Non-pigmented ciliary epithelial cell (primary cell): ENCODE measurements at regions not wholly inside any gene's neighbourhood (a gene's known extent, or its start where the extent isn't known, plus 50 kb on each side); places are given as distances from the start of the nearest gene placed in this dataset.

ENCODE experiments used
- DNase-seq: peaks from one replicate; pipeline ENCODE4 v3.0.0-alpha.2; 2010; ENCODE audit warnings: low read depth

DNA sequence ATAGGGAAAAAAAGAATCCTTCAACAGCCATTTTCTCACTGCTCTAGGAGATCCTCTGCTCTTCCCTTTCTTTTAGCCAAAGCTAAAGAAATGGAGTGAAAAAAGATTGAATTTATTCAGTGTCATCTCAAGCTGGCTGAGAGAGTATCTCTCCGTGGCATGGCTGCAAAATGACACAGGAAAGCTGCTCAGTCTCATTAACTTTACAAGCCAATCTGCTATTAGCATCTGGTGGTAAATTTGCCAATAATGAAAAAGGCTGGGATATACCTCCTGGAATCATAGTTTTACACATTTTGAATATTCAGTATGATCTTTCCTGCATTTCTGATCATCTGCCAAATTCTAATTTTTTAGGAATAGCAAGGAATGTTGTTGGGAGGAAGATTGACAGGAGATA is 176.8 kb upstream of the CHRM3 start:
- no peak for DNase-seq

DNA sequence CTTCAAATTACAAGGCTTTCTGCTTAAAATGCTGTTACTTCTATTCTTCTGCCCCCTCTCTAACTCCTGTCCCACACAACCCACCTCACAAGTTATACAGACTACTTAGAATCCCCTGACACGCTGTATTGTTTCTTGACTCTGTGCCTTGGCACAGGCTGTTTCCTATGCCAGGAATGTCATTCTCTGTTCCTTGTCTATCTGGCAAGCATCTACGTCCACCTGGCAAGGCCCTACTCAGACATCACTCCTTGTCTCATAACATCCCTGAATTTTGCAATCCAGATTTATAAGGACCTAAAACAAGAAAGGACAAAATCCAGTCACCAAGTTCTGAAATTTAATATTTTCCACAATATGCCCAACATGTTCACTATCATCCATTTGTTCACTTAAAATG is 182.0 kb upstream of the CHRM3 start:
- no peak for DNase-seq

DNA sequence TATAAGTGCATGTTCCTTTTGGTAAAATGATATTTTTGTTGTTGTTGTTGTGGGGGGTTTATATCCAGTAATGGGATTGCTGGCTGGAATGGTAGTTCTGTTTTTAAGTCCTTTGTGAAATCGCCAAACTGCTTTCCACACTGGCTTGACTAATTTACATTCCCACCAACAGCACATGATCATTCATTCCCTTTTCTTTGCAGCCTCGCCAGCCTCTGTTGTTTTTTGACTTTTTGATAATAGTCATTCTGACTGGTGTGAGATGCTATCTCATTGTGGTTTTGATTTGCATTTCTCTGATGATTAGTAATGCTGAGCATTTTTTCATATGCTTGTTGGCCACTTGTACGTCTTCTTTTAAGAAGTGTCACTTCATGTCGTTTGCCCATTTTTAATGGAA is 188.5 kb upstream of the CHRM3 start:
- DNase-seq: no peak

DNA sequence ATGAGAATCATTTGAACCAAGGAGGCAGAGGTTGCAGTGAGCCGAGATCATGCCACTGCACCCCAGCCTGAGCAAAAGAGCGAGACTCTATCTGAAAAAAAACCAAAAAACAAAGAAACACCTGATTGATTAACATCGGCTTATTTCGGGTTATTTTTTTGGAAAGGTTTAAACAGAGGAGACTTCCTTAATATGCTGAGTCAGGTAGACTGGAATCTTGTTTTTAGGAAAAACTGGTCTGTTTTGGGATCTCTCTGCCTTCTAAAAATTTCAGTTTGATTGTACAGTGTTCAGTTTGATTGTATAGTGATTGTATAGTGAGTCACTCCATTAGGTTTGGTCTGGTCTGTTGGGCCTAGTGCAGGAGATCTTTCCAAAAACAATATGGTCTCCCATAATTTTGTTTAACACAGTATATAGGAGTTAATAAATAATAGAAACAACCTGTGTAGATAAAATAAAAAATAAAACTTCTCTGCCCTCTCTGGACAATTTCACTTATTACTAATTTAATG is 196.3 kb upstream of the CHRM3 start:
- DNase-seq: no peak

DNA sequence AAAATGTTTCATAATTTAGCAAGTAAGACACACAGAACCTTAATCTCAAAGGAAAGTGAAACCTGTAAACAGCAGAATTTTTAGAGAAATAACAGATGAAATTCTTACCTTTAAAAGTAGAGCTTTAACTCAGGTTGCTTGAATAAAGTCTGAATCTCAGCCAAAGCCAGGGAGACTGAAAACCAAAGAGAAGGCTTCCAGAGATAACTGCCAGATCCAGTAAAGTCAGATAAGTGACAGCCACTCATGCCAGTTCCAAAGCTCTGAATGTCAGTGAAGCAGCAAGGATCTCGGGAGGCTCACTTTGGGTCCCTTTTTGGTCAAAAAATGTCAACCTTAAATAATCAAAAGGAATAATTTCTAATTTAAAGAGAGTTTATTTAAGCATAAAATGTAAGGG is 199.9 kb upstream of the CHRM3 start:
- DNase-seq: no peak

DNA sequence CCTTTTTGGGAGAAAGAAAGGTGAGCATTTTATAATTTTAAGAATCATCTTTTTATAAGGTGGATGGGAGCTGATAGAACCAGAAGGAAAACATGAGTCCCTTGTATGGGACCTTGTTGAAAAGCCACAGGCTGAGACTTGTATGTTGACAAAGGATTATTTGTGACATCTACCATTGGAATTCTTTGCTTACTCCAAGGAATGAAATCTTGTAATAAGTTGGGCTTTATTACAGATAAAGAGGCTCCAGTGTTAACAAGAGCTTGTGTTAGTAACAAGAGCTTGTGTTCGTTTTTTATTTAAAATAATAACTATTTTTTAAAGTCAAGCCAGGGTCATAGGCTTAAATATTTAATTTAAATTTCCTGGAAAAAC is 201.1 kb upstream of the CHRM3 start:
- DNase-seq: no peak

DNA sequence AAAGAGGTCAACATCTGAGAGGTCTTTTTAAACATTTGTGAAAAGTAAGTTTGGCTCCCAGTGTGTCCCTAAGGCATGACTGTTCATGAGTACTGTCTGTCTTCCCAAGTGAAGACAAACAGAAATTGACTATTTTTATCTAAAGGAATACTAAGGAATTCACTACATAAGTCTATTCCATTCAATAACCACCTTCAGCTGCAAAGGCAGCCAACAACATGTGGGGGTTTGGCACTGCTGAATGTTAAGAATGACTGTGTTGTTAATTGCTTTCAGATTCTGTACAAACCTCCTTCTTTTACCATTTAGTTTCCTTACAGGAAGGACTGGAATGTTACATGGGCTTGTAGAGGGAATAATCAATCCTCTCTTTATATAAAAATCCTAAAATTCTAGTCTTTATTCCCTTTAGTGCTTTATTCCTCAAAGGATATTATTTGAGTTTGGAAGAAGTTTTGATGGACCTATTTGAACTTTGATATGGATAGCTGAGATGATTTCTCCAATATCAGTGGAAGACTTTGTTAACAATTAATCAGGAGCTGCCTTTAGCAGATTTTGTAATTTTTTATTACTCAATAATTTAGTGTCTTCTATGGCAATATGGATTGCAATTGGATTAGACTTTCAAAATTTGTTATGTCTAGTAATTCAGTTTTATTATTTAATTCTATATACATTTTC is 201.7 kb upstream of the CHRM3 start:
- no peak for DNase-seq

DNA sequence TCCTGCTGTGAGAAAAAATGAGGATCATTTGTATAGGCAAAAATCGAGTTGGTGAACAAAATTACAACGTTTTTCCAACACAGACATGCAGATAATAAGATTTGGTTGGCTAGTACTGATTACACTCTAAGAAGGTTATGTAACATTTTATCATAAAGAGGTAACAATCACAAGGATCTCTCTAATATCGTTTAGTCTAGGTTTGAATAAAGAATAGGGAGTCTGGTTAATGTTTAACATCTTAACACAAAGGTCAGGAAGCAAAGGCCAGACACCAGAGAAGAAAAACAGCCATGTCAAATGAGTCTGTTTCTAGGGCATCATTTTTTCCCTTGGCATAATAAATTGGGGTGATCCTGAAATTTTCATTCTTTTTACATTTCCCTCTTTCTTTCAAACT is 207.4 kb upstream of the CHRM3 start:
- DNase-seq: no peak

DNA sequence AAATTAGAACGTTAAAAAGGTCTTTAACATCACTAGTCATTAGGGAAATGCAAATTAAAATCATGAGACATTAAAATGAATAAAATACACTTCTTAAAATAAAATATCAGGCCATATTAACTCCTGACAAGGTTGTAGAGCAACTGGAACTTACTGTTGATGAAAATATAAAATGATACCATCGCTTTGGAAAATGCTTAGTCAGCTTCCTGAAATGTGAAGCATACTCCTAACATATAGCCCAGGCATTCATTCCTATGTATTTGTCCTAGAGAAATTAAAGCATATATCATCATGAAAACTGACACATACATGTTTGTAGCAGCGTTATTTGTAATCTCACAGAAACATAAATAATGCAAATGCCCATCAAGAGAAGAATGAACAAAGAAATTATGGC is 211.5 kb upstream of the CHRM3 start:
- DNase-seq: no peak

DNA sequence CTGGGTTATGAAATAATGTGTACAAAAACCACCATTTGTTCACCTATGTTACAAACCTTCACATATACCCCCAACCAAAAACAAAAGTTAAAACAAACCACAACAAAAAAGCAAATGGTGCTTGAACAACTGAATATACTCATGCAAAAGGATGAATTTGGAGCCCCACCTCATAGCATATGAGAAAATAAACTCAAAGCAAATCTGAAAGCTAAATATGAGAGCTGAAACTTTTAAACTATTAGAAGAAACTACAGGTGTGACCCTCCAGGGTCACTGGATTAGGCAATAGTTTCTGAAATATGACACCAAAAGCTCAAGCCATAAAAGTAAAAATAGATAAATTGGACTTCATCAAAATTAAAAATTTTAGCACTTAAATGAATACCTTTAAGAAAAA is 215.5 kb upstream of the CHRM3 start:
- no peak for DNase-seq

DNA sequence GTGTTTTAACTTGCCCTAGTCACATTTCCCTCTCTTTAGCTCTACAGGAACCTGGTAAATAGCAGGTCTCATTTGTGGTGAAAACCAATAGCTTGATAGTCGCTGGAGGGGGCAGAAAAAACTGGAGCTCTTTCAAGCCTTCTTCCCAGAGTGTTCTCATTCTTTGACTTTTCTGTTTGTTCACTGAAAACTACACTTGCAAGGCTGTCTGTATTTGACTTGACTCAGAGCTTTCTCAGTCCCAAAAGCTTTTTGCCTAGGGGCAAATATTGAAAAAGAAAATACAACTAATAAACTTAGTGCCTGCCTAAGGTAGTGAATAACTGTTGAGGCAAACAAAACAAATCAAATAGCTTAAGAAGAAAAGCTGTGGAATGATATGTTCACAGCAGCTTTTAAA is 217.1 kb upstream of the CHRM3 start:
- no peak for DNase-seq

DNA sequence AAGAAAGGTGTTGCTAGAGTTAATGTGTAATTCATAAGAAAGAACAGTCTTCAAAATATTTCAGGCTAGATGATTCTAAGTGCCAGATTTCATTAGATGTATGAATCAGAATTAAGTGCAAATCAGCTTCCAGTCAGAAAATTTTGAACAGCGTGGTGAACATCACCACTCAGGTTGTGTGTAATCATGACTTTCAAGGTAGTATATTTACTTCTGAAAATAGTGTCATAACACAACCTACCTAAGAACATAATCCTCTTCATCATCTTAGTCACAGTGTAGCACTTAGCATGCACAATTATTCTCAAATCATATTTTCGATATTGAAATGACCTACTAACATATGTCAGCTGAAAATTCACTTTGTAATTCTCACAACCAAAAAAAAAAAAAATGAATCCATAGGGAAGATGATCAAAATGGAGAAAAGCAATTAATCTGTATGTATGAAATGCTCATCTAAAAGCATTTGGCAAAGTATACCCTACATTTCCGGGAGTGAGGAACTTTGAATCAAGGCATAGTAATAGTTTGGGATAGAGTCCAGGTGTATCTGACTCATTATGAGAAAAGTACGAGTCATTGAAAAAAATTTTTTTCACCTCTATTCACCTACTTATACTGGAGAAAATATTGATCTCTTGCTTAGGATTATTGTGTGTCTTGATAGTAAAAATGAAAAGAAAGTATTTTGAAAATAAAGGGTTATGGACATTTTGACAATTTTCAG is 221.8 kb upstream of the CHRM3 start:
- no peak for DNase-seq

DNA sequence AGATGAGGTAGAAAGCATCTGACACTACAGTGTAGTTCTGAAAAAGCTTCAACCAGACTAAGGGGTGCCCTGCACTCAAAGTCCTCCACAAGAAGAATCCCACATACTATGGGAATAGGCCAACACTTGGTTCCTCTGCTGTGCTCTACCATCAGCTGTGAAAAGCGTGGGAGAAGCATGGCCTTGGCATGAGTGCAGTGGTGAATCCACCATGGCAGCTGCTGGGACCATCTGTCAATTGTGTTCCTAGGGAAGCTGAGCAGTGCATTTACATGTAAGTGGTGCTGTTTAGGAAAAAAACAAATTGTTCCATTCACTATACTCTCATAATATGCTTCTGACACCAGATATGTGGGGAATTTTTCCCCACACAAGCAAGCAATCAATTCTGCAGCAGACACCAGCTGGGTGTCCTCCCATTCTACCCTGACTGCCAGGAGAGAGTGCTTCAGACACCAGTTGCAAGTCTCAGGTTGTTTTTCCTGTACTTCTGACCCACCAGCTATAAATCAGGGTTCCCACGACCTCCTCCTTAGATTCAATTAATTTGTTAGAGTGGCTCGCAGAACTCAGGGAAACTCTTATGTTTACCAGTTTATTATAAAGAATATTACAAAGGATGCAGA is 230.8 kb upstream of the CHRM3 start:
- no peak for DNase-seq

DNA sequence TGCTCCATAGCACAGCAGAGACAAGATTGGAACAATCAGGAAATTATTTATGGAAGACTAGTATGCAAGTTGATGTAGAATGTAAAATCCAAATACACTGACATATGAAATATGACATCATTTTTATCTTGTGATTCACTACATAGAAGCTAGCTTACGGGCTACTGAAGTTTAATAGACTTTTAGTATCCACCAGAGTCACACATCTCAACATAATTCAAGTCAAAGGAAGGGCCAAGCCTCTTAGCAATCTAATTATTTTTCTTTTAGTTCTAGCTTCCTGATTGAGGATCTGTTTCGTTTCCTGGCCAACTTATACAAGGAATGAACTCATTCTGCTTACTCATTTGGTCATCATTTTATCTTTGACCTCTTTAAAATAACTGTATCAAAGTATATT is 234.4 kb upstream of the CHRM3 start:
- no peak for DNase-seq

DNA sequence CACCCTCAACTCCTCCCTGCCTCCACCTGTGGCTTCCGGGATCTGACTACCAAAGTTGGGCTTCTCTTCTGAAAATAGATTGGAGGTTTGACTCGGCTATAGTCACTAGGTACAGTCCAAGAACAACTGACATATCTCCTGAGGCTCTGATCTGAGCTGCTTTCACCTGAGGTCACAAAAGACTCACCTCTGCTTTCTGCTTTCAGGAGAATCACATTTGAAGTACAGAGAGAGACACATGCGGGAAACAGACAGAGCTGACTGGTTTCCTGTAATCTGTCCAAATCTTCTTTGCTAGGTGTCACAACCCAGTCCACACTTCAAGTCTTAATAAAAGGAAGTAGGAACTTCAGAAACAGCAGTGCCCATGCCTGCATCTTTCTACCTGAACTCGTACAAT is 245.4 kb upstream of the CHRM3 start:
- DNase-seq: no peak

DNA sequence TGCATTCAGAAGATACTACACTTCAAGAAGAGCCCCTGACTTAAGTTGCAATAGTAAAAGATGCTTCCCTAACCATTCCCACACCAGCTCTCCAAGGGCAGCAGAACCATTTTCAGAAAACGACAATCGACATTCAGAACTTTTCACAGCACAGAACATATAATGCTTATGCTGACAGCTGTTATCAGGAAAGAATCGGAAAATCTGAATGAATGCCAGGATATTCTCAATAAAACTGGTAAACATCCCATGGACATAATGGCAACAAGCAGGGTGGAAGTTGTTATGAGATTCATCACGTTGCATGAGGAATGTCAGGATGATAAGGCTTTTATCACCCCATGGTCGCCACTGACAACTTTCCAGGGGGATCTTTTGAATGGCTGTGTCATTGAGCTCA is 246.6 kb upstream of the CHRM3 start:
- no peak for DNase-seq

DNA sequence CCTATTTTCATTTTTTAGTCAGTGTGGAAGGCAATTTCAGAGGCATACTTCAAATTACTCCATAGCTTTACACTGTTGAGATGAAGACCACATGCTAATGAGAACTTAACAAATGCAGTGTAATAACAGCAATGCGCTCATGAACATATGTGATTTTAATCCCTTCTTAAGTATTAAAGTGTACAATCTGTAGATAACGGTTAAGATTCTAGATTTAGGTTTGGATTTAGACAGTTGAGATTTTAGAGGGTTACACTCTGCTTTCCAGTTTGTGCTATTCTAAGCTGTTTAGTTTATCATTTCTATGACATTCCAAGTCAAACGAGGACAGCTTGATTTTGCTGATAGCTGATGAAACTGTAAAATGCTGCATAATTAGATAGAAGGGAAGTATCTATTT is 257.8 kb upstream of the CHRM3 start:
- no peak for DNase-seq

DNA sequence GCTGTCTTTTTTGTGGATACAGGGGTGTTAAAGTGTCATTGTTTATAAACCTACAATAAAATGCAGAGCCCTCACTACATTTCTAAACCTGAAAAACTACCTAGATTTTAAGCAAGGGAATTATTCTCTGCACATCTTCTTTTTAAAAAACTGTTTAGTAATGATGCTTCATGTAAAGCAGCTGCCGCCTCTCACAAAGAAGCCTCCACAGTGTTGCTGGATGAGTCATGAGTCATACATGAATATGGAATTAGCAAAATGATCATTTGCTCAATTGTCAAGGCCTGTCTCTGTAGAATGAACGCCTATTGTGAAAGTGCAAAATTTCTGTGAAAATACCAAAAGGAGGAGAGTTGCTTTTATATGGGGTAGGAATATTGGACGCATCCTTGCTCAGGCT is 259.5 kb upstream of the CHRM3 start:
- no peak for DNase-seq

DNA sequence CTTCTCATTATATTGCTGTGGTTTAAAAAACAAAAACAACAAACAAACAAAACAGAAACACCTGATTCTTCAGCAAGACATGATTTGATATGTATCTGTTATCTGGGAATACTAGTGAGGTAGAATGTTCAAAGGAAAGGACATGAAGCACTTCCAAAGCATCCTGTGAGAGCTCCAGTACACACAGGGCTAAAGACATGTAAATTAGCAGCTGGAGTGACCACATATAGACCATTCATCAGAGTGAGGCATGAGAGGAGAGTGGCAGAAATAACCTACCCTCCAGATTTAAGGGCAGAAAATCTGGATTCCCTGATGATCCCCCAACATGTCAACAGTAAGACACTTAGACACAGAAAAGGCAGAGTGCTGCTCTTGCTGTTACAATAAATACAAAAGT is 260.5 kb upstream of the CHRM3 start:
- no peak for DNase-seq

DNA sequence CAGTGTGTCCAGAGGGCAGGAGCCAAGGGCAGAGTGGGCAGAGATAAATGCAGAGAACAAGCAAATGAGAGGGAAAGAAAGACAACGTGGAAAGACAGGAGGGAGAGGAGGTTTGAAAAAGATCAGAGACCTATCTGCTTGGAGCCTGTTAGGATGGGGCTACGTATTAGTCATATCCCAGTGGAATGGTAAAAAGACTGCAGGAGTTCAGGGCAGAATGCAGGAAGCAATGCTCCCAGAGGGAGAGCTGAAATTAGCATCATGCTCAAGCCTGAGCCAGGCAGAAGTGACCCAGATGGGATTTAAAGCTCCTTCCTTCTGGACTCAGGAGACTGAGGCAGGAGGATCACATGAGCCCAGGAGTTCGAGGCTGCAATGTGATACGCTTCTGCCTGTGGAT is 261.3 kb upstream of the CHRM3 start:
- DNase-seq: no peak

DNA sequence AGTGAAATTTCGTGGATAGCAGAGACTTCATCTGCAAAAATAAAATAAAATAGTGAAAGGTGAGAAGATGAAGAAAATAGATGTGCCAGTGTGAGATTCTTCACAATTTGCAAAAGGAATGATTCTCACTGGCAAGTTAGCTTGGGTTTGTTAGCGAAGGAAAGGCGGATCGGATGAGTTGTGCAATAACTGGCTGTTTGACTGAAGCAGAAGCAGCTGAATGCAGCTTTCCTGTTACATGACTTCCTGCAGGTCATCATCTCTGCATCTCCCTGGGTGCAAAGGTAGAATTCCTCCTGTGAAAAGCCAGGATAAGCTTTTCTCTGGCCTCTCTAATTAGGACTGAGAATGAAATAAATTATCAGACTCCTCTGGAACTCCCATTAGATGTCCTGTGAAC is 263.1 kb upstream of the CHRM3 start:
- no peak for DNase-seq

DNA sequence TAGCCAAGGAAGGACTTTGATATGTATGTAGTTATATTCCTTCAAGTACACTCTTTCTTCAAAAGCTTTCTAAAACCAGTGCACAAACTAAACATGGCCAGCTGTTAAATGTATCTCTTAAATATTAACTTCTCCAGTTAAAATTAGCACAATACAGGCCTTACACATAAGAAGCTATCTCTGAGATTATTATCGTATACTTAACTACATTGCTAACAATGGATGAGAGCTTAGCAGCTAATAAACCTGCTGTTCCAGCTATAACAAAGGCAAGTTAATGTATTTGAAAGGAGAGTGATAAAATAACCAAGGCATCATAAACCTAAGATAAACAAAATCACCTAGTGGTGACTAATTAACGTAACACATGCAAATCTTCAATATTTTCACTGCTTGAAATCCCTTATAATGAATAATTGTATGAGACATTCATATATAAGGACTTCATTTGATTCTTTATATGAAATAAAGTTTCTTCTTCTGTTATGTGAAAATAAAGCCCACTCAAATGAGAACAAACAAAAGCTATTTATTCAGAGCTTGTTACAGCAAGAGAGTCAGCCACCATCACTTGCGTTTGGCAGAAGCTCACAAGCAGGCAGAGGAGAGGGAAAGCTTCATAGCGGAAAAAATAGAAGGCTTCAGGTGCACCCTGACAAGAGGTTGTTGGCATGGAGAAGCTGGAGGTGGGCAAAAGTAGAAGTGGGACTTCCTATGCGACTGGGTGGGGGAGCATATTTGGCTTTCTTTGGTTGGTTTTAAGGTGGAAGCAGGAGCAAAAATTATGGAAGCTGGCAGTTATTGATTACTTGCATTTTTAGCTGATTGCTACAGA is 274.1 kb upstream of the CHRM3 start:
- DNase-seq: no peak

DNA sequence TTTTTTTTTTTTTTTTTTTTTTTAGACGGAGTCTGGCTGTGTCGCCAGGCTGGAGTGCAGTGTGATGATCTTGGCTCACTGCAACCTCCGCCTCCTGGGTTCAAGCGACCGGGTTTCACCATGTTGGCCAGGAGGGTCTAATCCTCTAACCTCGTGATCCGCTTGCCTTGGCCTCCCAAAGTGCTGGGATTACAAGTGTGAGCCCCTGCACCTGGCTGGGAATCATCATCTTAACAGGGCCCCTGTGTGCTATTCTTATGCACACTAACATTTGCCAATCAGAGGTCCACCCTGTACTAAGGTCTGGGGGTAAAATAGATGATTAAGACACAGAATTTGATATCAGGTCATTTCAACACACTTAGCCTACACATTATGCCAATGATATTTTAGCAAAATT is 278.7 kb upstream of the CHRM3 start:
- no peak for DNase-seq
